ENCODE measurements at regions not wholly inside any gene's neighbourhood (a gene's known extent, or its start where the extent isn't known, plus 50 kb on each side); places are given as distances from the start of the nearest gene placed in this dataset.

GRCh38 chr9:91023741-91024140 lies 222.1 kb downstream of the SYK start:
- H3K27me3 ChIP-seq (ENCODE audit: control insufficient read depth, insufficient read depth, low read length): no peaks in the 10 kb centered on the region
- H3K4me3 ChIP-seq (ENCODE audit: low read depth, low read length): no peak overlapping the region
- no peak overlapping the region for H3K27ac ChIP-seq (ENCODE audit: low read depth, low read length)
- H3K4me1 ChIP-seq (ENCODE audit: control insufficient read depth, insufficient read depth, low read length): no peaks in the 10 kb centered on the region
- no peak overlapping the region for H3K9ac ChIP-seq (ENCODE audit: low read length)
- peaks cover 7% of the 10 kb centered on the region; the same call in 1 of the 2 replicates for H3K9me3 ChIP-seq (ENCODE audit: control insufficient read depth, insufficient read depth, low read depth, low read length)
- H3K36me3 ChIP-seq (ENCODE audit: control insufficient read depth, insufficient read depth, low read length): no peaks in the 10 kb centered on the region

GRCh38 chr9:91024841-91025240 lies 223.2 kb downstream of the SYK start:
- H3K4me3 ChIP-seq (ENCODE audit: low read depth, low read length): no peak overlapping the region
- no peaks in the 10 kb centered on the region for H3K27me3 ChIP-seq (ENCODE audit: control insufficient read depth, insufficient read depth, low read length)
- H3K4me1 ChIP-seq (ENCODE audit: control insufficient read depth, insufficient read depth, low read length): no peaks in the 10 kb centered on the region

GRCh38 chr9:91025856-91026255 lies 224.2 kb downstream of the SYK start:
- Histone ChIP-seq H3K4me3 (ENCODE audit: low read depth, low read length) (no peak overlapping the region), H3K27me3 (ENCODE audit: control insufficient read depth, insufficient read depth, low read length) (no peaks in the 10 kb centered on the region), H3K36me3 (ENCODE audit: control insufficient read depth, insufficient read depth, low read length) (no peaks in the 10 kb centered on the region), H3K27ac (ENCODE audit: low read depth, low read length) (no peak overlapping the region), H3K9ac (ENCODE audit: low read length) (no peak overlapping the region), H3K4me1 (ENCODE audit: control insufficient read depth, insufficient read depth, low read length) (no peaks in the 10 kb centered on the region), H3K9me3 (ENCODE audit: control insufficient read depth, insufficient read depth, low read depth, low read length) (peaks cover 8% of the 10 kb centered on the region; the same call in 1 of the 2 replicates)

More at GRCh38 chr9:91024841-91025240, 223.2 kb downstream of the SYK start:
- Histone ChIP-seq H3K27ac (ENCODE audit: low read depth, low read length) (no peak overlapping the region), H3K9me3 (ENCODE audit: control insufficient read depth, insufficient read depth, low read depth, low read length) (peaks cover 8% of the 10 kb centered on the region; the same call in 1 of the 2 replicates), H3K9ac (ENCODE audit: low read length) (no peak overlapping the region), H3K36me3 (ENCODE audit: control insufficient read depth, insufficient read depth, low read length) (no peaks in the 10 kb centered on the region)

- Histone ChIP-seq H3K27me3 (ENCODE audit: control insufficient read depth, insufficient read depth, low read length) (no peaks in the 10 kb centered on the region), H3K27ac (ENCODE audit: low read depth, low read length) (no peak overlapping the region), H3K36me3 (ENCODE audit: control insufficient read depth, insufficient read depth, low read length) (no peaks in the 10 kb centered on the region), H3K4me3 (ENCODE audit: low read depth, low read length) (no peak overlapping the region), H3K9me3 (ENCODE audit: control insufficient read depth, insufficient read depth, low read depth, low read length) (peaks cover 8% of the 10 kb centered on the region; the same call in 1 of the 2 replicates), H3K4me1 (ENCODE audit: control insufficient read depth, insufficient read depth, low read length) (no peaks in the 10 kb centered on the region), H3K9ac (ENCODE audit: low read length) (no peak overlapping the region)
Measured at GRCh38 chr9:91026266-91026665, 224.6 kb downstream of the SYK start.

GRCh38 chr9:91027005-91027404 lies 225.4 kb downstream of the SYK start:
- H3K4me3 ChIP-seq (ENCODE audit: low read depth, low read length): no peak overlapping the region
- H3K4me1 ChIP-seq (ENCODE audit: control insufficient read depth, insufficient read depth, low read length): no peaks in the 10 kb centered on the region
- H3K9me3 ChIP-seq (ENCODE audit: control insufficient read depth, insufficient read depth, low read depth, low read length): peaks cover 8% of the 10 kb centered on the region; the same call in 1 of the 2 replicates
- H3K27ac ChIP-seq (ENCODE audit: low read depth, low read length): no peak overlapping the region
- no peaks in the 10 kb centered on the region for H3K27me3 ChIP-seq (ENCODE audit: control insufficient read depth, insufficient read depth, low read length)
- no peak overlapping the region for H3K9ac ChIP-seq (ENCODE audit: low read length)
- no peaks in the 10 kb centered on the region for H3K36me3 ChIP-seq (ENCODE audit: control insufficient read depth, insufficient read depth, low read length)

GRCh38 chr9:91028166-91028827 lies 226.7 kb downstream of the SYK start:
- H3K9me3 ChIP-seq (ENCODE audit: control insufficient read depth, insufficient read depth, low read depth, low read length): peaks cover 8% of the 10 kb centered on the region; the same call in 1 of the 2 replicates
- H3K36me3 ChIP-seq (ENCODE audit: control insufficient read depth, insufficient read depth, low read length): no peaks in the 10 kb centered on the region
- H3K27ac ChIP-seq (ENCODE audit: low read depth, low read length): no peak overlapping the region
- no peaks in the 10 kb centered on the region for H3K4me1 ChIP-seq (ENCODE audit: control insufficient read depth, insufficient read depth, low read length)
- no peak overlapping the region for H3K9ac ChIP-seq (ENCODE audit: low read length)
- H3K4me3 ChIP-seq (ENCODE audit: low read depth, low read length): no peak overlapping the region
- H3K27me3 ChIP-seq (ENCODE audit: control insufficient read depth, insufficient read depth, low read length): no peaks in the 10 kb centered on the region

GRCh38 chr9:91029650-91030361 lies 228.2 kb downstream of the SYK start:
- H3K9ac ChIP-seq (ENCODE audit: low read length): no peak overlapping the region
- no peak overlapping the region for H3K27ac ChIP-seq (ENCODE audit: low read depth, low read length)
- no peak overlapping the region for H3K4me3 ChIP-seq (ENCODE audit: low read depth, low read length)
- H3K27me3 ChIP-seq (ENCODE audit: control insufficient read depth, insufficient read depth, low read length): no peaks in the 10 kb centered on the region
- no peaks in the 10 kb centered on the region for H3K36me3 ChIP-seq (ENCODE audit: control insufficient read depth, insufficient read depth, low read length)
- no peaks in the 10 kb centered on the region for H3K4me1 ChIP-seq (ENCODE audit: control insufficient read depth, insufficient read depth, low read length)
- peaks cover 8% of the 10 kb centered on the region; the same call in 1 of the 2 replicates for H3K9me3 ChIP-seq (ENCODE audit: control insufficient read depth, insufficient read depth, low read depth, low read length)

- H3K27ac ChIP-seq (ENCODE audit: low read depth, low read length): no peak overlapping the region
- H3K27me3 ChIP-seq (ENCODE audit: control insufficient read depth, insufficient read depth, low read length): no peaks in the 10 kb centered on the region
- peaks cover 4% of the 10 kb centered on the region for H3K4me1 ChIP-seq (ENCODE audit: control insufficient read depth, insufficient read depth, low read length)
- H3K9me3 ChIP-seq (ENCODE audit: control insufficient read depth, insufficient read depth, low read depth, low read length): peaks cover 8% of the 10 kb centered on the region; the same call in 1 of the 2 replicates
- H3K36me3 ChIP-seq (ENCODE audit: control insufficient read depth, insufficient read depth, low read length): no peaks in the 10 kb centered on the region
- no peak overlapping the region for H3K4me3 ChIP-seq (ENCODE audit: low read depth, low read length)
- H3K9ac ChIP-seq (ENCODE audit: low read length): no peak overlapping the region
Measured at GRCh38 chr9:91032121-91032531, 230.5 kb downstream of the SYK start.

- H3K9ac ChIP-seq (ENCODE audit: low read length): no peak overlapping the region
- no peak overlapping the region for H3K27ac ChIP-seq (ENCODE audit: low read depth, low read length)
- H3K4me1 ChIP-seq (ENCODE audit: control insufficient read depth, insufficient read depth, low read length): peaks cover 16% of the 10 kb centered on the region
Measured at GRCh38 chr9:91033270-91033669, 231.7 kb downstream of the SYK start.

GRCh38 chr9:91033797-91034196 lies 232.2 kb downstream of the SYK start:
- peaks cover 19% of the 10 kb centered on the region for H3K4me1 ChIP-seq (ENCODE audit: control insufficient read depth, insufficient read depth, low read length)
- no peak overlapping the region for H3K9ac ChIP-seq (ENCODE audit: low read length)

More at GRCh38 chr9:91033270-91033669, 231.7 kb downstream of the SYK start:
- Histone ChIP-seq H3K36me3 (ENCODE audit: control insufficient read depth, insufficient read depth, low read length) (no peaks in the 10 kb centered on the region), H3K9me3 (ENCODE audit: control insufficient read depth, insufficient read depth, low read depth, low read length) (peaks cover 5% of the 10 kb centered on the region; the same call in 1 of the 2 replicates), H3K27me3 (ENCODE audit: control insufficient read depth, insufficient read depth, low read length) (no peaks in the 10 kb centered on the region), H3K4me3 (ENCODE audit: low read depth, low read length) (no peak overlapping the region)

GRCh38 chr9:91034521-91034920 lies 232.9 kb downstream of the SYK start:
- Histone ChIP-seq H3K27ac (ENCODE audit: low read depth, low read length) (no peak overlapping the region), H3K9ac (ENCODE audit: low read length) (no peak overlapping the region), H3K4me1 (ENCODE audit: control insufficient read depth, insufficient read depth, low read length) (peaks cover 19% of the 10 kb centered on the region), H3K27me3 (ENCODE audit: control insufficient read depth, insufficient read depth, low read length) (no peaks in the 10 kb centered on the region), H3K9me3 (ENCODE audit: control insufficient read depth, insufficient read depth, low read depth, low read length) (no peaks in the 10 kb centered on the region), H3K4me3 (ENCODE audit: low read depth, low read length) (no peak overlapping the region), H3K36me3 (ENCODE audit: control insufficient read depth, insufficient read depth, low read length) (no peaks in the 10 kb centered on the region)

More at GRCh38 chr9:91033797-91034196, 232.2 kb downstream of the SYK start:
- H3K36me3 ChIP-seq (ENCODE audit: control insufficient read depth, insufficient read depth, low read length): no peaks in the 10 kb centered on the region
- H3K4me3 ChIP-seq (ENCODE audit: low read depth, low read length): no peak overlapping the region
- no peak overlapping the region for H3K27ac ChIP-seq (ENCODE audit: low read depth, low read length)
- no peaks in the 10 kb centered on the region; the same call in 1 of the 2 replicates for H3K9me3 ChIP-seq (ENCODE audit: control insufficient read depth, insufficient read depth, low read depth, low read length)
- H3K27me3 ChIP-seq (ENCODE audit: control insufficient read depth, insufficient read depth, low read length): no peaks in the 10 kb centered on the region

Data from HUES6 (cell line).